AG04450 (cell line): ENCODE measurements at regions not wholly inside any gene's neighbourhood (a gene's known extent, or its start where the extent isn't known, plus 50 kb on each side); places are given as distances from the start of the nearest gene placed in this dataset.

Source experiments
- CTCF ChIA-PET: fragments of 300-600, 350-600 bp; formaldehyde crosslinking; extraction: SDS; loops from one replicate; lab custom pipeline; 2022; ENCODE audit warnings: antibody characterized with exemption, inconsistent platforms; lab: Charles Lee
- POLR2A ChIA-PET: fragments of 350-600 bp; formaldehyde crosslinking; extraction: SDS; loops from one replicate; lab custom pipeline; 2021; ENCODE audit warnings: antibody characterized with exemption, inconsistent platforms; lab: Yijun Ruan, JAX
- DNase-seq: peaks from one replicate; pipeline ENCODE4 v3.0.0-alpha.2; 2011; ENCODE audit warnings: low read depth, low spot score
- H3K27ac ChIP-seq: one replicate; pipeline ENCODE4 v1.5.1; 2012; ENCODE audit warnings: low read depth, low read length, control low read depth
- H3K27me3 ChIP-seq: one replicate; pipeline ENCODE4 v1.6.0; 2012; ENCODE audit warnings: low read length; ENCODE audit not compliant: control insufficient read depth, insufficient read depth
- H3K4me3 ChIP-seq: 2 replicates; pipeline ENCODE4 v1.5.1; 2011; ENCODE audit warnings: mild to moderate bottlenecking, low read depth, low read length, control low read depth
- H3K9me3 ChIP-seq: 2 replicates; pipeline ENCODE4 v1.5.1; 2012; ENCODE audit warnings: low read length; ENCODE audit not compliant: control insufficient read depth, insufficient read depth
- TF ChIP-seq, protein P1 (sequence below): IDR thresholded peaks from 2 replicates; pipeline ENCODE4 v1.5.1; 2011; ENCODE audit warnings: low read depth, low read length, control low read depth, inconsistent platforms

DNA sequence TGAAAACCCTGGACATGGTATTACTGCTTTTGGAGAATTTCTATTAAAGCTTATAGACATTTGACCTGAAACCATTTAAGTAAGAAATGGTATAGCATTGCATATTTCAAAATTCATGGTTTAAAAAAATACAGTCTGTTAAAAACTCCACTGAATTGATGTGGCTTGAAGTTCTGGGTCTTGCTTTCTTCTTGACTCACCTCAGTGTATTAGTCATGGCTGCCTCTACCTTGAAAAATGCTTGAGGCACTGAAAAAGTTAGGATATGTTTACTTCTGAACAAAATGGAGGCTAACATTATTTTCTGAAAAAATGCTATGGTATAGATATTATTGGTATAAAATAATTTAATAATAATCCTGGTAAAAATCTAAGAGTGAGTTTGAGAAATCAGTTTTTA lies 349.2 kb downstream of the AASDHPPT start:
- H3K4me3 ChIP-seq, result no peak overlapping the region
- TF ChIP-seq, protein P1, sequence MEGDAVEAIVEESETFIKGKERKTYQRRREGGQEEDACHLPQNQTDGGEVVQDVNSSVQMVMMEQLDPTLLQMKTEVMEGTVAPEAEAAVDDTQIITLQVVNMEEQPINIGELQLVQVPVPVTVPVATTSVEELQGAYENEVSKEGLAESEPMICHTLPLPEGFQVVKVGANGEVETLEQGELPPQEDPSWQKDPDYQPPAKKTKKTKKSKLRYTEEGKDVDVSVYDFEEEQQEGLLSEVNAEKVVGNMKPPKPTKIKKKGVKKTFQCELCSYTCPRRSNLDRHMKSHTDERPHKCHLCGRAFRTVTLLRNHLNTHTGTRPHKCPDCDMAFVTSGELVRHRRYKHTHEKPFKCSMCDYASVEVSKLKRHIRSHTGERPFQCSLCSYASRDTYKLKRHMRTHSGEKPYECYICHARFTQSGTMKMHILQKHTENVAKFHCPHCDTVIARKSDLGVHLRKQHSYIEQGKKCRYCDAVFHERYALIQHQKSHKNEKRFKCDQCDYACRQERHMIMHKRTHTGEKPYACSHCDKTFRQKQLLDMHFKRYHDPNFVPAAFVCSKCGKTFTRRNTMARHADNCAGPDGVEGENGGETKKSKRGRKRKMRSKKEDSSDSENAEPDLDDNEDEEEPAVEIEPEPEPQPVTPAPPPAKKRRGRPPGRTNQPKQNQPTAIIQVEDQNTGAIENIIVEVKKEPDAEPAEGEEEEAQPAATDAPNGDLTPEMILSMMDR, result no peak
- H3K9me3 ChIP-seq, result no peaks in the 10 kb centered on the region
- ChIA-PET CTCF (no interaction called here), POLR2A (no interaction called here)
- DNase-seq, result no peak
- H3K27ac ChIP-seq, result no peak overlapping the region
- H3K27me3 ChIP-seq, result no peaks in the 10 kb centered on the region

DNA sequence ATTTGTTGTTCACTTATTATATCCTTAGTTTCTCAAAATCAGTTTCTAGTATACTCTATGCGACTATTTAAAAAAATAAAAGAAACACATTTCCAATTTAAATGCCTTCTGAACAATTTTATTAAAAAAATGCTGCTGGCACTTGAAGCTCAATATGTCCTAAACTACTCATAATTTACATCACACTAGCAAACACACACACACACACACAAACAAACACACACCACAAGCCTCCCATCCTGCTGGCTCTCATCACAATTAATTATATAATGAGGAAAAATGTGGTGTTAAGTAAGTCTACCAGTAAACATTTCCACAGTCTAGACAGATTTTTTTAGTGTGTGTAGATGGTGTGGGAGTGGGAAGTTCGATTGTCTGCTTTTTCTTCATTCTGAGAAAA lies 350.3 kb downstream of the AASDHPPT start:
- CTCF ChIA-PET, result no interaction called here
- DNase-seq, result no peak
- POLR2A ChIA-PET, result no interaction called here
- no peaks in the 10 kb centered on the region for H3K9me3 ChIP-seq
- H3K4me3 ChIP-seq, result no peak overlapping the region
- H3K27ac ChIP-seq, result no peak overlapping the region
- H3K27me3 ChIP-seq, result no peaks in the 10 kb centered on the region
- TF ChIP-seq, protein P1, result no peak

DNA sequence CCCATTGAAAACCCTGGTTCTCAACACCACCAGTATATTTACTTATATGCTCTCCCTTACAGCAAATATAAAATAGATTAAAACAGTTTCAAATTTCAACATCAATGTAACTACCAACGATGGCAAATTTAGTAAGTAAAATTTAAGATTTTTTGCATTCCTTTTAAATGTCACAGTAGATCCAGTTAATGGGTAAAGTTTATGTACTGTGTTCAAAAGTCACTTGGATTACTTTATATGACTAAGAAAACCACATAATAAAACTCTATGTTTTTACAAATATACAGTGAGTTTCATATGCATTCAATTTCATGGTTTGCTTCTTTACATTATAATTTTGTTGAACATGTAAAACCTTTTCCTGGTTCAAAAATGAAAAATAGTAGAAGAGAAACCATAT lies 364.6 kb downstream of the AASDHPPT start:
- POLR2A ChIA-PET, result no interaction called here
- no peaks in the 10 kb centered on the region for H3K27me3 ChIP-seq
- DNase-seq, result no peak
- H3K9me3 ChIP-seq, result no peaks in the 10 kb centered on the region
- TF ChIP-seq, protein P1, result no peak
- H3K27ac ChIP-seq, result no peak overlapping the region
- no peak overlapping the region for H3K4me3 ChIP-seq
- CTCF ChIA-PET, result no interaction called here

GRCh38 chr11:106446302-106446701 lies 368.8 kb downstream of the AASDHPPT start:
- POLR2A ChIA-PET, result no interaction called here
- CTCF ChIA-PET, result interaction anchor here (1.0 kb wide), 1 partner anchor 11 kb away, joined by 3 read pairs; no protein-coding TSS in a partner anchor
- TF ChIP-seq, protein P1, result no peak
- Histone ChIP-seq H3K9me3 (no peaks in the 10 kb centered on the region), H3K27ac (no peak overlapping the region), H3K27me3 (no peaks in the 10 kb centered on the region), H3K4me3 (no peak overlapping the region)
- no peak for DNase-seq

GRCh38 chr11:106446955-106447354 lies 369.5 kb downstream of the AASDHPPT start:
- Histone ChIP-seq H3K27me3 (no peaks in the 10 kb centered on the region), H3K4me3 (no peak overlapping the region), H3K27ac (no peak overlapping the region), H3K9me3 (no peaks in the 10 kb centered on the region)
- TF ChIP-seq, protein P1, result peak; percentile 25; the same call in 1 of the 2 replicates
- CTCF ChIA-PET, result interaction anchor here (1.0 kb wide), 1 partner anchor 10 kb away, joined by 3 read pairs; no protein-coding TSS in a partner anchor
- POLR2A ChIA-PET, result no interaction called here
- no peak for DNase-seq
